WTC11 (cell line): ENCODE measurements at regions not wholly inside any gene's neighbourhood (a gene's known extent, or its start where the extent isn't known, plus 50 kb on each side); places are given as distances from the start of the nearest gene placed in this dataset.

Source experiments
- ATAC-seq: fragments of 200-7000 bp; cut with Tn5 transposase; 2 replicates; pipeline ENCODE4 v1.10.0; 2021; ENCODE audit warnings: mild to moderate bottlenecking, moderate library complexity
- CTCF ChIA-PET: fragments of 300-600 bp; sonication (Branson Sonifier 250); formaldehyde crosslinking; loops from one replicate; lab custom pipeline; 2021; ENCODE audit warnings: antibody characterized with exemption; lab: Charles Lee
- POLR2A ChIA-PET: fragments of 350-600 bp; sonication (Branson Sonifier 250); formaldehyde crosslinking; loops from one replicate; lab custom pipeline; 2021; ENCODE audit warnings: antibody characterized with exemption; lab: Charles Lee
- DNase-seq: peaks from one replicate; pipeline ENCODE4 v3.0.0; 2021; ENCODE audit warnings: low spot score
- H3K27ac Mint-ChIP-seq: 2 replicates; pipeline ENCODE4 v1.8.0; 2021; ENCODE audit warnings: mixed read lengths
- H3K27me3 Mint-ChIP-seq: 2 replicates; pipeline ENCODE4 v1.8.0; 2021; ENCODE audit warnings: low read depth, mild to moderate bottlenecking, moderate library complexity, mixed read lengths
- H3K36me3 Mint-ChIP-seq: 2 replicates; pipeline ENCODE4 v1.8.0; 2021; ENCODE audit warnings: mixed read lengths
- H3K4me1 Mint-ChIP-seq: 2 replicates; pipeline ENCODE4 v1.8.0; 2022; ENCODE audit warnings: mixed read lengths
- H3K4me3 Mint-ChIP-seq: 2 replicates; pipeline ENCODE4 v1.8.0; 2021; ENCODE audit warnings: mild to moderate bottlenecking, moderate library complexity, mixed read lengths
- H3K9me3 Mint-ChIP-seq: 2 replicates; pipeline ENCODE4 v1.8.0; 2021; ENCODE audit warnings: mixed read lengths
- CREM ChIP-seq: sonication (generic); formaldehyde crosslinking; IDR thresholded peaks from 2 replicates; pipeline ENCODE4 v1.8.1; 2022; ENCODE audit warnings: mild to moderate bottlenecking, missing genetic modification reagents, moderate library complexity
- FOXK1 ChIP-seq: sonication (generic); formaldehyde crosslinking; IDR thresholded peaks from 2 replicates; pipeline ENCODE4 v1.8.0; 2022; ENCODE audit warnings: mild to moderate bottlenecking, moderate library complexity, missing genetic modification reagents
- GTF2I ChIP-seq: fragments of 250-450 bp; sonication (Bioruptor Pico); conservative IDR thresholded peaks from 2 replicates; pipeline ENCODE4 v1.4.0; 2021; ENCODE audit warnings: mild to moderate bottlenecking
- IRF2 ChIP-seq: sonication (generic); formaldehyde crosslinking; IDR thresholded peaks from 2 replicates; pipeline ENCODE4 v1.8.0; 2022; ENCODE audit warnings: low read depth, missing genetic modification reagents, borderline replicate concordance
- JAZF1 ChIP-seq: fragments of 250-450 bp; sonication (Bioruptor Pico); IDR thresholded peaks from 2 replicates; pipeline ENCODE4 v1.9.0; 2021; ENCODE audit warnings: moderate library complexity, mild to moderate bottlenecking, inconsistent platforms
- JUN ChIP-seq: sonication (generic); formaldehyde crosslinking; IDR thresholded peaks from 2 replicates; pipeline ENCODE4 v1.8.0; 2023; ENCODE audit warnings: mild to moderate bottlenecking, missing genetic modification reagents
- MYBL2 ChIP-seq: sonication (generic); formaldehyde crosslinking; IDR thresholded peaks from 2 replicates; pipeline ENCODE4 v1.8.1; 2023; ENCODE audit warnings: mild to moderate bottlenecking, moderate library complexity, missing genetic modification reagents
- RELA ChIP-seq: sonication (generic); formaldehyde crosslinking; IDR thresholded peaks from 2 replicates; pipeline ENCODE4 v1.8.1; 2022; ENCODE audit warnings: missing genetic modification reagents, mild to moderate bottlenecking, borderline replicate concordance
- RORB ChIP-seq: fragments of 250-450 bp; sonication (Bioruptor Pico); IDR thresholded peaks from 2 replicates; pipeline ENCODE4 v1.9.0; 2021; ENCODE audit warnings: mild to moderate bottlenecking
- SMAD3 ChIP-seq: sonication (generic); formaldehyde crosslinking; IDR thresholded peaks from 2 replicates; pipeline ENCODE4 v1.8.0; 2022; ENCODE audit warnings: missing genetic modification reagents, mild to moderate bottlenecking, borderline replicate concordance
- SMAD4 ChIP-seq: sonication (generic); formaldehyde crosslinking; IDR thresholded peaks from 2 replicates; pipeline ENCODE4 v1.8.0; 2022; ENCODE audit warnings: mild to moderate bottlenecking, missing genetic modification reagents
- TCF7 ChIP-seq: sonication (generic); formaldehyde crosslinking; IDR thresholded peaks from 2 replicates; pipeline ENCODE4 v1.8.0; 2022; ENCODE audit warnings: mild to moderate bottlenecking, low read depth, missing genetic modification reagents, moderate library complexity
- ZNF138 ChIP-seq: sonication (generic); formaldehyde crosslinking; conservative IDR thresholded peaks from 2 replicates; pipeline ENCODE4 v1.8.1; 2022; ENCODE audit warnings: mild to moderate bottlenecking, moderate library complexity, missing genetic modification reagents
- ZNF416 ChIP-seq: fragments of 250-450 bp; sonication (Bioruptor Pico); IDR thresholded peaks from 2 replicates; pipeline ENCODE4 v1.9.0; 2021; ENCODE audit warnings: mild to moderate bottlenecking, inconsistent platforms
- ZNF671 ChIP-seq: fragments of 250-450 bp; sonication (Bioruptor Pico); IDR thresholded peaks from 2 replicates; pipeline ENCODE4 v1.8.0; 2021; ENCODE audit warnings: mild to moderate bottlenecking
- TF ChIP-seq, protein P1 (sequence below): fragments of 250-450 bp; sonication (Bioruptor Pico); conservative IDR thresholded peaks from 2 replicates; pipeline ENCODE4 v1.9.0; 2021; ENCODE audit warnings: mild to moderate bottlenecking
- TF ChIP-seq, protein P2 (sequence below): fragments of 250-450 bp; sonication (Bioruptor Pico); IDR thresholded peaks from 2 replicates; pipeline ENCODE4 v1.9.0; 2021; ENCODE audit warnings: mild to moderate bottlenecking
- TF ChIP-seq, protein P3 (sequence below): sonication (generic); formaldehyde crosslinking; conservative IDR thresholded peaks from 2 replicates; pipeline ENCODE4 v1.8.1; 2023; ENCODE audit warnings: mild to moderate bottlenecking, low read depth, missing genetic modification reagents, moderate library complexity
- TF ChIP-seq, protein P4 (sequence below): sonication (generic); formaldehyde crosslinking; IDR thresholded peaks from 2 replicates; pipeline ENCODE4 v1.8.1; 2023; ENCODE audit warnings: mild to moderate bottlenecking, missing genetic modification reagents, borderline replicate concordance
- TF ChIP-seq, protein P5 (sequence below): fragments of 250-450 bp; sonication (Bioruptor Pico); IDR thresholded peaks from 2 replicates; pipeline ENCODE4 v1.9.0; 2021; ENCODE audit warnings: moderate library complexity, mild to moderate bottlenecking, inconsistent platforms, borderline replicate concordance
- TF ChIP-seq, protein P6 (sequence below): sonication (generic); formaldehyde crosslinking; IDR thresholded peaks from 2 replicates; pipeline ENCODE4 v1.8.0; 2023; ENCODE audit warnings: mild to moderate bottlenecking, missing genetic modification reagents

DNA sequence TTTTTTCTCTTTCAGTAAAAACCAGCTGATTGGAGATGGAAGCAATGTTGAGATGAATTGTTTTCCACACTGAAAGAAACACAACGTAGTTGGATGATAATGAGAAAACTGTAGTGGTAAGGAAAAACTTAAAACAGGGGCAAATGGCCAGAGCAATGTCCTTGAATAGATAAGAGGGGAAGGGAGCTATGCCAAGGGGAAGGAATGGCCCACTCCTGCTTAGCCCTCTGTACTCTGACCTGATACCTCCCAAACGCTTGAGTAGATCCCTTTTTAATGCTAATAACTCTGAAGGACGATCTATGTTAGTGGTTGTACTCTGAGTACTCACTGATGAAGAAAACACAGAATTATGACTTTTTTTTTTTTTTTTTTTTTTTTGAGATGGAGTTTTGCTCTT, 114.7 kb upstream of the DAB2 start (continued):
- no peak for TF ChIP-seq JAZF1 (CRISPR knock-in tag)

DNA sequence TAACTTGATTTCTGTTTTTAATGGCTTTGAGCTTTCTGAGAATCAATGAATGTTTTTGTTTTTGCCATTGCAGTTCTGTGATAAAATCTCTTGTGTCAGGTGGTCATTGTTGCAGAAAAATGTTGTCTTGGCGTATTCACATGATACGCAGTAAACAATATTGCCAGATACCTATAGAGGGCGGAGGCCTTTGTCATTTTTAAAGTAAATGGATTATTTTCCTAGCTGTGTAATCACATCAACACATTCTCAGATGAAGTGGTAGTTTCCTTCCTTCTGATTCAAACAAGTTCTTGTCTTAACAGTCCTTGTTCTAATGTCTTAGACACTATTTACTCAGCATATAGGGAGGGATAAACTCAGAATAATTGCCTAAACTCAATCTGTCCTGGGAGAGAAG, 109.9 kb upstream of the DAB2 start:
- Mint-ChIP-seq H3K27me3 (no peaks in the 10 kb centered on the region), H3K27ac (no peak overlapping the region), H3K4me3 (no peak overlapping the region), H3K36me3 (no peaks in the 10 kb centered on the region), H3K9me3 (no peaks in the 10 kb centered on the region), H3K4me1 (peaks cover 22% of the 10 kb centered on the region)
- ATAC-seq (no peak), DNase-seq (no peak)
- no peak for TF ChIP-seq CREM (CRISPR knock-in tag)
- TF ChIP-seq TCF7 (CRISPR knock-in tag) = no peak
- TF ChIP-seq FOXK1 (CRISPR knock-in tag) = no peak
- TF ChIP-seq, protein P1, sequence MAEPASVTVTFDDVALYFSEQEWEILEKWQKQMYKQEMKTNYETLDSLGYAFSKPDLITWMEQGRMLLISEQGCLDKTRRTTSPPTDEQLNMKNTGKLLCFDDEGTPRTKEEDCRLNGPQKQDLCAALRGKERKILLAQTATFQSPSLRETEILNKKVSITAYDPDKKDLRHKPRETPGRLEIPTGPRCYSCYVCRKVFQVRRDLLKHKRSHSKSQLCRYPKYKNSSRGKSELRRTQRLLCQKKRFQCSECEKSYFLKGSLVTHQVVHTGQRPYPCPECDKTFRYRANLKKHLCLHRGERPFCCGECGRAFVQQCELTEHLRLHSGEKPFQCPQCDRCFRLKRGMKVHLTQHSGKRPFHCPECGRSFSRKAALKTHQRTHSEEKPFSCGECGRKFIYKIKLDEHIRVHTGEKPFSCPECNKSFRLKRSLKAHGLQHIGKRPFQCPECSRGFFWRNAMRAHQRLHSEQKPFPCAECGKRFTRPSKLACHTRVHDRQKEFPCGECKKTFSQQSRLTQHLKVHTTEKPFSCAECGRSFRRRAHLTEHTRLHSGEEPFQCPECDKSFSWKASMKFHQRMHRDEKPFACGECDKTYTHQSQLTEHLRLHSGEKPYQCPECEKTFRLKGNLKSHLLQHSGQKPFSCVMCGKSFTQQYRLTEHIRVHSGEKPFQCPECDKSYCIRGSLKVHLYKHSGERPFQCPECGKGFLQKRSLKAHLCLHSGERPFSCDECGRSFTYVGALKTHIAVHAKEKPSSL (CRISPR knock-in tag) = no peak
- TF ChIP-seq SMAD4 (CRISPR knock-in tag) = no peak
- TF ChIP-seq JUN (CRISPR knock-in tag) = no peak
- TF ChIP-seq RORB (CRISPR knock-in tag) = no peak
- no peak for TF ChIP-seq SMAD3
- TF ChIP-seq, protein P2, sequence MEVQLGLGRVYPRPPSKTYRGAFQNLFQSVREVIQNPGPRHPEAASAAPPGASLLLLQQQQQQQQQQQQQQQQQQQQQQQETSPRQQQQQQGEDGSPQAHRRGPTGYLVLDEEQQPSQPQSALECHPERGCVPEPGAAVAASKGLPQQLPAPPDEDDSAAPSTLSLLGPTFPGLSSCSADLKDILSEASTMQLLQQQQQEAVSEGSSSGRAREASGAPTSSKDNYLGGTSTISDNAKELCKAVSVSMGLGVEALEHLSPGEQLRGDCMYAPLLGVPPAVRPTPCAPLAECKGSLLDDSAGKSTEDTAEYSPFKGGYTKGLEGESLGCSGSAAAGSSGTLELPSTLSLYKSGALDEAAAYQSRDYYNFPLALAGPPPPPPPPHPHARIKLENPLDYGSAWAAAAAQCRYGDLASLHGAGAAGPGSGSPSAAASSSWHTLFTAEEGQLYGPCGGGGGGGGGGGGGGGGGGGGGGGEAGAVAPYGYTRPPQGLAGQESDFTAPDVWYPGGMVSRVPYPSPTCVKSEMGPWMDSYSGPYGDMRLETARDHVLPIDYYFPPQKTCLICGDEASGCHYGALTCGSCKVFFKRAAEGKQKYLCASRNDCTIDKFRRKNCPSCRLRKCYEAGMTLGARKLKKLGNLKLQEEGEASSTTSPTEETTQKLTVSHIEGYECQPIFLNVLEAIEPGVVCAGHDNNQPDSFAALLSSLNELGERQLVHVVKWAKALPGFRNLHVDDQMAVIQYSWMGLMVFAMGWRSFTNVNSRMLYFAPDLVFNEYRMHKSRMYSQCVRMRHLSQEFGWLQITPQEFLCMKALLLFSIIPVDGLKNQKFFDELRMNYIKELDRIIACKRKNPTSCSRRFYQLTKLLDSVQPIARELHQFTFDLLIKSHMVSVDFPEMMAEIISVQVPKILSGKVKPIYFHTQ = no peak
- no peak for TF ChIP-seq MYBL2 (CRISPR knock-in tag)
- TF ChIP-seq, protein P3, sequence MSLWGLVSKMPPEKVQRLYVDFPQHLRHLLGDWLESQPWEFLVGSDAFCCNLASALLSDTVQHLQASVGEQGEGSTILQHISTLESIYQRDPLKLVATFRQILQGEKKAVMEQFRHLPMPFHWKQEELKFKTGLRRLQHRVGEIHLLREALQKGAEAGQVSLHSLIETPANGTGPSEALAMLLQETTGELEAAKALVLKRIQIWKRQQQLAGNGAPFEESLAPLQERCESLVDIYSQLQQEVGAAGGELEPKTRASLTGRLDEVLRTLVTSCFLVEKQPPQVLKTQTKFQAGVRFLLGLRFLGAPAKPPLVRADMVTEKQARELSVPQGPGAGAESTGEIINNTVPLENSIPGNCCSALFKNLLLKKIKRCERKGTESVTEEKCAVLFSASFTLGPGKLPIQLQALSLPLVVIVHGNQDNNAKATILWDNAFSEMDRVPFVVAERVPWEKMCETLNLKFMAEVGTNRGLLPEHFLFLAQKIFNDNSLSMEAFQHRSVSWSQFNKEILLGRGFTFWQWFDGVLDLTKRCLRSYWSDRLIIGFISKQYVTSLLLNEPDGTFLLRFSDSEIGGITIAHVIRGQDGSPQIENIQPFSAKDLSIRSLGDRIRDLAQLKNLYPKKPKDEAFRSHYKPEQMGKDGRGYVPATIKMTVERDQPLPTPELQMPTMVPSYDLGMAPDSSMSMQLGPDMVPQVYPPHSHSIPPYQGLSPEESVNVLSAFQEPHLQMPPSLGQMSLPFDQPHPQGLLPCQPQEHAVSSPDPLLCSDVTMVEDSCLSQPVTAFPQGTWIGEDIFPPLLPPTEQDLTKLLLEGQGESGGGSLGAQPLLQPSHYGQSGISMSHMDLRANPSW = no peak
- TF ChIP-seq ZNF671 (CRISPR knock-in tag) = no peak
- TF ChIP-seq, protein P4, sequence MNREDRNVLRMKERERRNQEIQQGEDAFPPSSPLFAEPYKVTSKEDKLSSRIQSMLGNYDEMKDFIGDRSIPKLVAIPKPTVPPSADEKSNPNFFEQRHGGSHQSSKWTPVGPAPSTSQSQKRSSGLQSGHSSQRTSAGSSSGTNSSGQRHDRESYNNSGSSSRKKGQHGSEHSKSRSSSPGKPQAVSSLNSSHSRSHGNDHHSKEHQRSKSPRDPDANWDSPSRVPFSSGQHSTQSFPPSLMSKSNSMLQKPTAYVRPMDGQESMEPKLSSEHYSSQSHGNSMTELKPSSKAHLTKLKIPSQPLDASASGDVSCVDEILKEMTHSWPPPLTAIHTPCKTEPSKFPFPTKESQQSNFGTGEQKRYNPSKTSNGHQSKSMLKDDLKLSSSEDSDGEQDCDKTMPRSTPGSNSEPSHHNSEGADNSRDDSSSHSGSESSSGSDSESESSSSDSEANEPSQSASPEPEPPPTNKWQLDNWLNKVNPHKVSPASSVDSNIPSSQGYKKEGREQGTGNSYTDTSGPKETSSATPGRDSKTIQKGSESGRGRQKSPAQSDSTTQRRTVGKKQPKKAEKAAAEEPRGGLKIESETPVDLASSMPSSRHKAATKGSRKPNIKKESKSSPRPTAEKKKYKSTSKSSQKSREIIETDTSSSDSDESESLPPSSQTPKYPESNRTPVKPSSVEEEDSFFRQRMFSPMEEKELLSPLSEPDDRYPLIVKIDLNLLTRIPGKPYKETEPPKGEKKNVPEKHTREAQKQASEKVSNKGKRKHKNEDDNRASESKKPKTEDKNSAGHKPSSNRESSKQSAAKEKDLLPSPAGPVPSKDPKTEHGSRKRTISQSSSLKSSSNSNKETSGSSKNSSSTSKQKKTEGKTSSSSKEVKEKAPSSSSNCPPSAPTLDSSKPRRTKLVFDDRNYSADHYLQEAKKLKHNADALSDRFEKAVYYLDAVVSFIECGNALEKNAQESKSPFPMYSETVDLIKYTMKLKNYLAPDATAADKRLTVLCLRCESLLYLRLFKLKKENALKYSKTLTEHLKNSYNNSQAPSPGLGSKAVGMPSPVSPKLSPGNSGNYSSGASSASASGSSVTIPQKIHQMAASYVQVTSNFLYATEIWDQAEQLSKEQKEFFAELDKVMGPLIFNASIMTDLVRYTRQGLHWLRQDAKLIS (CRISPR knock-in tag) = no peak
- TF ChIP-seq GTF2I (CRISPR knock-in tag) = no peak
- TF ChIP-seq ZNF138 (CRISPR knock-in tag) = no peak
- TF ChIP-seq, protein P5, sequence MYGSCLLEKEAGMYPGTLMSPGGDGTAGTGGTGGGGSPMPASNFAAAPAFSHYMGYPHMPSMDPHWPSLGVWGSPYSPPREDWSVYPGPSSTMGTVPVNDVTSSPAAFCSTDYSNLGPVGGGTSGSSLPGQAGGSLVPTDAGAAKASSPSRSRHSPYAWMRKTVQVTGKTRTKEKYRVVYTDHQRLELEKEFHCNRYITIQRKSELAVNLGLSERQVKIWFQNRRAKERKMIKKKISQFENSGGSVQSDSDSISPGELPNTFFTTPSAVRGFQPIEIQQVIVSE (CRISPR knock-in tag) = no peak
- no peak for TF ChIP-seq RELA (CRISPR knock-in tag)
- TF ChIP-seq ZNF416 (CRISPR knock-in tag) = no peak
- TF ChIP-seq IRF2 = no peak
- TF ChIP-seq, protein P6, sequence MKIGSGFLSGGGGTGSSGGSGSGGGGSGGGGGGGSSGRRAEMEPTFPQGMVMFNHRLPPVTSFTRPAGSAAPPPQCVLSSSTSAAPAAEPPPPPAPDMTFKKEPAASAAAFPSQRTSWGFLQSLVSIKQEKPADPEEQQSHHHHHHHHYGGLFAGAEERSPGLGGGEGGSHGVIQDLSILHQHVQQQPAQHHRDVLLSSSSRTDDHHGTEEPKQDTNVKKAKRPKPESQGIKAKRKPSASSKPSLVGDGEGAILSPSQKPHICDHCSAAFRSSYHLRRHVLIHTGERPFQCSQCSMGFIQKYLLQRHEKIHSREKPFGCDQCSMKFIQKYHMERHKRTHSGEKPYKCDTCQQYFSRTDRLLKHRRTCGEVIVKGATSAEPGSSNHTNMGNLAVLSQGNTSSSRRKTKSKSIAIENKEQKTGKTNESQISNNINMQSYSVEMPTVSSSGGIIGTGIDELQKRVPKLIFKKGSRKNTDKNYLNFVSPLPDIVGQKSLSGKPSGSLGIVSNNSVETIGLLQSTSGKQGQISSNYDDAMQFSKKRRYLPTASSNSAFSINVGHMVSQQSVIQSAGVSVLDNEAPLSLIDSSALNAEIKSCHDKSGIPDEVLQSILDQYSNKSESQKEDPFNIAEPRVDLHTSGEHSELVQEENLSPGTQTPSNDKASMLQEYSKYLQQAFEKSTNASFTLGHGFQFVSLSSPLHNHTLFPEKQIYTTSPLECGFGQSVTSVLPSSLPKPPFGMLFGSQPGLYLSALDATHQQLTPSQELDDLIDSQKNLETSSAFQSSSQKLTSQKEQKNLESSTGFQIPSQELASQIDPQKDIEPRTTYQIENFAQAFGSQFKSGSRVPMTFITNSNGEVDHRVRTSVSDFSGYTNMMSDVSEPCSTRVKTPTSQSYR = no peak
- CTCF ChIA-PET = interaction anchor here (1.1 kb wide), 1 partner anchor 159 kb away, joined by 5 read pairs; no protein-coding TSS in a partner anchor
- POLR2A ChIA-PET = no interaction called here
